ENCODE measurements at regions not wholly inside any gene's neighbourhood (a gene's known extent, or its start where the extent isn't known, plus 50 kb on each side); places are given as distances from the start of the nearest gene placed in this dataset.

- TF ChIP-seq ZC3H10 (CRISPR knock-in tag; IDR thresholded peaks at IDR 0.05) (no peak), CREB5 (CRISPR knock-in tag; IDR thresholded peaks at IDR 0.05; ENCODE audit: low read depth) (no peak), BACH2 (CRISPR knock-in tag; IDR thresholded peaks at IDR 0.05; ENCODE audit: borderline replicate concordance) (no peak), CSRNP3 (CRISPR knock-in tag; IDR thresholded peaks at IDR 0.05) (no peak), CSDC2 (CRISPR knock-in tag; IDR thresholded peaks at IDR 0.05) (no peak), PPARA (CRISPR knock-in tag; IDR thresholded peaks at IDR 0.05; ENCODE audit: borderline replicate concordance) (no peak), PATZ1 (CRISPR knock-in tag; IDR thresholded peaks at IDR 0.05; ENCODE audit: borderline replicate concordance) (no peak), TOX (CRISPR knock-in tag; IDR thresholded peaks at IDR 0.05; ENCODE audit: borderline replicate concordance) (no peak), TCF4 (CRISPR knock-in tag; IDR thresholded peaks at IDR 0.05; ENCODE audit: borderline replicate concordance) (no peak), TSHZ2 (CRISPR knock-in tag; IDR thresholded peaks at IDR 0.05) (no peak), POU6F1 (CRISPR knock-in tag; IDR thresholded peaks at IDR 0.05; ENCODE audit: borderline replicate concordance, low read depth) (no peak), OSR1 (CRISPR knock-in tag; IDR thresholded peaks at IDR 0.05) (no peak), SNAI2 (CRISPR knock-in tag; IDR thresholded peaks at IDR 0.05) (no peak), GLIS3 (CRISPR knock-in tag; IDR thresholded peaks at IDR 0.05) (no peak), ZNF70 (CRISPR knock-in tag; IDR thresholded peaks at IDR 0.05) (no peak)
- ATAC-seq, result no peak
Observed at GRCh38 chr20:4471221-4471620, 215.0 kb upstream of the PRNP start.

GRCh38 chr20:4470375-4470774, 215.9 kb upstream of the PRNP start:
- TF ChIP-seq SNAI2 (CRISPR knock-in tag; IDR thresholded peaks at IDR 0.05) (no peak), ZC3H10 (CRISPR knock-in tag; IDR thresholded peaks at IDR 0.05) (peak; percentile 37; the same call in 1 of the 2 replicates), TOX (CRISPR knock-in tag; IDR thresholded peaks at IDR 0.05; ENCODE audit: borderline replicate concordance) (peak; percentile 54; the same call in 1 of the 2 replicates), ZNF565 (CRISPR knock-in tag; conservative IDR thresholded peaks at IDR 0.05; ENCODE audit: low read depth) (no peak), TCF4 (CRISPR knock-in tag; IDR thresholded peaks at IDR 0.05; ENCODE audit: borderline replicate concordance) (no peak), CREB5 (CRISPR knock-in tag; IDR thresholded peaks at IDR 0.05; ENCODE audit: low read depth) (no peak), ISL1 (CRISPR knock-in tag; IDR thresholded peaks at IDR 0.05) (no peak), OSR1 (CRISPR knock-in tag; IDR thresholded peaks at IDR 0.05) (no peak), ZFP3 (CRISPR knock-in tag; IDR thresholded peaks at IDR 0.05) (no peak), ZNF8 (CRISPR knock-in tag; IDR thresholded peaks at IDR 0.05) (no peak), POU6F1 (CRISPR knock-in tag; IDR thresholded peaks at IDR 0.05; ENCODE audit: borderline replicate concordance, low read depth) (no peak), CSDC2 (CRISPR knock-in tag; IDR thresholded peaks at IDR 0.05) (no peak)
- ATAC-seq, result peak; percentile 93
